ENCODE measurements at regions not wholly inside any gene's neighbourhood (a gene's known extent, or its start where the extent isn't known, plus 50 kb on each side); places are given as distances from the start of the nearest gene placed in this dataset.

DNA sequence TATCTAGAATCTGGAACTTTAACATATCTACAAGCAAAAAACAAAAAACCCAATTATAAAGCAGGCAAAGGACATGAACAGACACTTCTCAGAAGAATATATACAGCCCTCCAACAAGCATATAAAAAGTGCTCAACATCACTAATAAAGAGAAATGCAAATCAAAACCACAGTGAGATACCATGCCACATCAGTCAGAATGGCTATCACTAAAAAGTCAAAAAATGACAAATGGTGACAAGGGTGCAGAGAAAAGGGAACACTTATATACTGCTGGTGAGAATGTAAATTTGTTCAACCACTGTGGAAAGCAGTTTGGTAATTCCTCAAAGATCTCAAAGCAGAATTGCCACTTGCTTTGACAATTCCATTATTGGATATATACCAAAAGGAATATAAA is 215.0 kb upstream of the EYS start (continued):
- TF ChIP-seq, protein P1, sequence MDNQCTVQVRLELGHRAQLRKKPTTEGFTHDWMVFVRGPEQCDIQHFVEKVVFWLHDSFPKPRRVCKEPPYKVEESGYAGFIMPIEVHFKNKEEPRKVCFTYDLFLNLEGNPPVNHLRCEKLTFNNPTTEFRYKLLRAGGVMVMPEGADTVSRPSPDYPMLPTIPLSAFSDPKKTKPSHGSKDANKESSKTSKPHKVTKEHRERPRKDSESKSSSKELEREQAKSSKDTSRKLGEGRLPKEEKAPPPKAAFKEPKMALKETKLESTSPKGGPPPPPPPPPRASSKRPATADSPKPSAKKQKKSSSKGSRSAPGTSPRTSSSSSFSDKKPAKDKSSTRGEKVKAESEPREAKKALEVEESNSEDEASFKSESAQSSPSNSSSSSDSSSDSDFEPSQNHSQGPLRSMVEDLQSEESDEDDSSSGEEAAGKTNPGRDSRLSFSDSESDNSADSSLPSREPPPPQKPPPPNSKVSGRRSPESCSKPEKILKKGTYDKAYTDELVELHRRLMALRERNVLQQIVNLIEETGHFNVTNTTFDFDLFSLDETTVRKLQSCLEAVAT (IDR thresholded peaks at IDR 0.05), result peak; percentile 60; the same call in 1 of the 2 replicates
- TF ChIP-seq CBX3 (IDR thresholded peaks at IDR 0.05; ENCODE audit: borderline replicate concordance, low read depth) (no peak), MYB (IDR thresholded peaks at IDR 0.05; ENCODE audit: borderline replicate concordance, low read depth, low read length) (no peak), KAT2A (conservative IDR thresholded peaks at IDR 0.05; ENCODE audit: control insufficient read depth, low read depth, low read length) (no peak), MTA3 (IDR thresholded peaks at IDR 0.05; ENCODE audit: borderline replicate concordance, low read length) (no peak), BACH1 (IDR thresholded peaks at IDR 0.05; ENCODE audit: borderline replicate concordance) (peak; percentile 78; the same call in 1 of the 2 replicates), ASH2L (IDR thresholded peaks at IDR 0.05; ENCODE audit: borderline replicate concordance, low read depth) (no peak), MTA2 (IDR thresholded peaks at IDR 0.05; ENCODE audit: low read depth) (peak; percentile 96), RELA (IDR thresholded peaks at IDR 0.05; ENCODE audit: borderline replicate concordance, partially characterized antibody) (no peak), BHLHE40 (IDR thresholded peaks at IDR 0.05; ENCODE audit: borderline replicate concordance in 1 of 2, low read depth in 2 of 2, low read length in 1 of 2) (peak; percentile 12 to 46; a peak in 1 of 4 replicates), SRF (IDR thresholded peaks at IDR 0.05; ENCODE audit: low read depth in 2 of 2, low read length in 2 of 2) (no peak), CHD4 (IDR thresholded peaks at IDR 0.05) (no peak), SP1 (IDR thresholded peaks at IDR 0.05; ENCODE audit: low read depth, low read length) (no peak), ZZZ3 (IDR thresholded peaks at IDR 0.05; ENCODE audit: control insufficient read depth, insufficient read length, low read depth) (no peak), NFYB (IDR thresholded peaks at IDR 0.05; ENCODE audit: insufficient read depth, low read depth, low read length) (no peak), IRF4 (IDR thresholded peaks at IDR 0.05; ENCODE audit: low read depth, low read length) (peak; percentile 82), ETV6 (conservative IDR thresholded peaks at IDR 0.05 in 1 of 2, IDR thresholded peaks at IDR 0.05 in 1 of 2; ENCODE audit: borderline replicate concordance in 1 of 2, low read depth in 1 of 2) (no peak), BMI1 (IDR thresholded peaks at IDR 0.05; ENCODE audit: borderline replicate concordance) (peak; percentile 82), ZNF217 (IDR thresholded peaks at IDR 0.05) (peak; percentile 71), NBN (IDR thresholded peaks at IDR 0.05) (peak; percentile 83)
- TF ChIP-seq, protein P2, sequence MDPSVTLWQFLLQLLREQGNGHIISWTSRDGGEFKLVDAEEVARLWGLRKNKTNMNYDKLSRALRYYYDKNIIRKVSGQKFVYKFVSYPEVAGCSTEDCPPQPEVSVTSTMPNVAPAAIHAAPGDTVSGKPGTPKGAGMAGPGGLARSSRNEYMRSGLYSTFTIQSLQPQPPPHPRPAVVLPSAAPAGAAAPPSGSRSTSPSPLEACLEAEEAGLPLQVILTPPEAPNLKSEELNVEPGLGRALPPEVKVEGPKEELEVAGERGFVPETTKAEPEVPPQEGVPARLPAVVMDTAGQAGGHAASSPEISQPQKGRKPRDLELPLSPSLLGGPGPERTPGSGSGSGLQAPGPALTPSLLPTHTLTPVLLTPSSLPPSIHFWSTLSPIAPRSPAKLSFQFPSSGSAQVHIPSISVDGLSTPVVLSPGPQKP (IDR thresholded peaks at IDR 0.05; ENCODE audit: low read depth, low read length), result no peak
- TF ChIP-seq, protein P3, sequence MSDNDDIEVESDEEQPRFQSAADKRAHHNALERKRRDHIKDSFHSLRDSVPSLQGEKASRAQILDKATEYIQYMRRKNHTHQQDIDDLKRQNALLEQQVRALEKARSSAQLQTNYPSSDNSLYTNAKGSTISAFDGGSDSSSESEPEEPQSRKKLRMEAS (IDR thresholded peaks at IDR 0.05; ENCODE audit: low read depth, low read length), result no peak
- TF ChIP-seq, protein P4, sequence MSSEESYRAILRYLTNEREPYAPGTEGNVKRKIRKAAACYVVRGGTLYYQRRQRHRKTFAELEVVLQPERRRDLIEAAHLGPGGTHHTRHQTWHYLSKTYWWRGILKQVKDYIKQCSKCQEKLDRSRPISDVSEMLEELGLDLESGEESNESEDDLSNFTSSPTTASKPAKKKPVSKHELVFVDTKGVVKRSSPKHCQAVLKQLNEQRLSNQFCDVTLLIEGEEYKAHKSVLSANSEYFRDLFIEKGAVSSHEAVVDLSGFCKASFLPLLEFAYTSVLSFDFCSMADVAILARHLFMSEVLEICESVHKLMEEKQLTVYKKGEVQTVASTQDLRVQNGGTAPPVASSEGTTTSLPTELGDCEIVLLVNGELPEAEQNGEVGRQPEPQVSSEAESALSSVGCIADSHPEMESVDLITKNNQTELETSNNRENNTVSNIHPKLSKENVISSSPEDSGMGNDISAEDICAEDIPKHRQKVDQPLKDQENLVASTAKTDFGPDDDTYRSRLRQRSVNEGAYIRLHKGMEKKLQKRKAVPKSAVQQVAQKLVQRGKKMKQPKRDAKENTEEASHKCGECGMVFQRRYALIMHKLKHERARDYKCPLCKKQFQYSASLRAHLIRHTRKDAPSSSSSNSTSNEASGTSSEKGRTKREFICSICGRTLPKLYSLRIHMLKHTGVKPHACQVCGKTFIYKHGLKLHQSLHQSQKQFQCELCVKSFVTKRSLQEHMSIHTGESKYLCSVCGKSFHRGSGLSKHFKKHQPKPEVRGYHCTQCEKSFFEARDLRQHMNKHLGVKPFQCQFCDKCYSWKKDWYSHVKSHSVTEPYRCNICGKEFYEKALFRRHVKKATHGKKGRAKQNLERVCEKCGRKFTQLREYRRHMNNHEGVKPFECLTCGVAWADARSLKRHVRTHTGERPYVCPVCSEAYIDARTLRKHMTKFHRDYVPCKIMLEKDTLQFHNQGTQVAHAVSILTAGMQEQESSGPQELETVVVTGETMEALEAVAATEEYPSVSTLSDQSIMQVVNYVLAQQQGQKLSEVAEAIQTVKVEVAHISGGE (CRISPR knock-in tag; IDR thresholded peaks at IDR 0.05), result no peak
- TF ChIP-seq, protein P5, sequence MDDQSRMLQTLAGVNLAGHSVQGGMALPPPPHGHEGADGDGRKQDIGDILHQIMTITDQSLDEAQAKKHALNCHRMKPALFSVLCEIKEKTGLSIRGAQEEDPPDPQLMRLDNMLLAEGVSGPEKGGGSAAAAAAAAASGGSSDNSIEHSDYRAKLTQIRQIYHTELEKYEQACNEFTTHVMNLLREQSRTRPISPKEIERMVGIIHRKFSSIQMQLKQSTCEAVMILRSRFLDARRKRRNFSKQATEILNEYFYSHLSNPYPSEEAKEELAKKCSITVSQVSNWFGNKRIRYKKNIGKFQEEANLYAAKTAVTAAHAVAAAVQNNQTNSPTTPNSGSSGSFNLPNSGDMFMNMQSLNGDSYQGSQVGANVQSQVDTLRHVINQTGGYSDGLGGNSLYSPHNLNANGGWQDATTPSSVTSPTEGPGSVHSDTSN (IDR thresholded peaks at IDR 0.05; ENCODE audit: insufficient replicate concordance, low read depth, low read length), result peak; percentile 72
